ENCODE measurements at regions not wholly inside any gene's neighbourhood (a gene's known extent, or its start where the extent isn't known, plus 50 kb on each side); places are given as distances from the start of the nearest gene placed in this dataset.

GRCh38 chr6:51514748-51515402, 572.5 kb downstream of the PKHD1 start:
- no peak overlapping the region for H3K27ac ChIP-seq (ENCODE audit: low read depth, low read length, poor library complexity, severe bottlenecking)
- intact Hi-C loops (cut with micrococcal nuclease; ENCODE audit: unreplicated experiment): no loop called here
- DNase-seq (ENCODE audit: low spot score): no peak
- H3K27me3 ChIP-seq (replicated peaks; ENCODE audit: insufficient read depth, low read depth, low read length, poor library complexity): no peaks in the 10 kb centered on the region
- no peaks in the 10 kb centered on the region for H3K4me1 ChIP-seq (ENCODE audit: insufficient read depth, low read length, poor library complexity, severe bottlenecking)
- no peaks in the 10 kb centered on the region for H3K36me3 ChIP-seq (ENCODE audit: insufficient read depth, low read length, poor library complexity, severe bottlenecking)
- TF ChIP-seq EZH2 (IDR thresholded peaks at IDR 0.05; ENCODE audit: borderline replicate concordance, low read depth, low read length, poor library complexity, severe bottlenecking): no peak
- TF ChIP-seq, protein P1, sequence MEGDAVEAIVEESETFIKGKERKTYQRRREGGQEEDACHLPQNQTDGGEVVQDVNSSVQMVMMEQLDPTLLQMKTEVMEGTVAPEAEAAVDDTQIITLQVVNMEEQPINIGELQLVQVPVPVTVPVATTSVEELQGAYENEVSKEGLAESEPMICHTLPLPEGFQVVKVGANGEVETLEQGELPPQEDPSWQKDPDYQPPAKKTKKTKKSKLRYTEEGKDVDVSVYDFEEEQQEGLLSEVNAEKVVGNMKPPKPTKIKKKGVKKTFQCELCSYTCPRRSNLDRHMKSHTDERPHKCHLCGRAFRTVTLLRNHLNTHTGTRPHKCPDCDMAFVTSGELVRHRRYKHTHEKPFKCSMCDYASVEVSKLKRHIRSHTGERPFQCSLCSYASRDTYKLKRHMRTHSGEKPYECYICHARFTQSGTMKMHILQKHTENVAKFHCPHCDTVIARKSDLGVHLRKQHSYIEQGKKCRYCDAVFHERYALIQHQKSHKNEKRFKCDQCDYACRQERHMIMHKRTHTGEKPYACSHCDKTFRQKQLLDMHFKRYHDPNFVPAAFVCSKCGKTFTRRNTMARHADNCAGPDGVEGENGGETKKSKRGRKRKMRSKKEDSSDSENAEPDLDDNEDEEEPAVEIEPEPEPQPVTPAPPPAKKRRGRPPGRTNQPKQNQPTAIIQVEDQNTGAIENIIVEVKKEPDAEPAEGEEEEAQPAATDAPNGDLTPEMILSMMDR (conservative IDR thresholded peaks at IDR 0.05; ENCODE audit: low read depth, low read length): no peak
- H3K4me3 ChIP-seq (ENCODE audit: low read depth, low read length, poor library complexity, severe bottlenecking): no peak overlapping the region
- ChIA-PET CTCF (no interaction called here), POLR2A (ENCODE audit: low non-redundant PET) (no interaction called here)
- H3K9me3 ChIP-seq (ENCODE audit: low read depth, low read length, poor library complexity, severe bottlenecking): no peaks in the 10 kb centered on the region
- BruUV-seq (replicated peaks): no TSS peak

DNA sequence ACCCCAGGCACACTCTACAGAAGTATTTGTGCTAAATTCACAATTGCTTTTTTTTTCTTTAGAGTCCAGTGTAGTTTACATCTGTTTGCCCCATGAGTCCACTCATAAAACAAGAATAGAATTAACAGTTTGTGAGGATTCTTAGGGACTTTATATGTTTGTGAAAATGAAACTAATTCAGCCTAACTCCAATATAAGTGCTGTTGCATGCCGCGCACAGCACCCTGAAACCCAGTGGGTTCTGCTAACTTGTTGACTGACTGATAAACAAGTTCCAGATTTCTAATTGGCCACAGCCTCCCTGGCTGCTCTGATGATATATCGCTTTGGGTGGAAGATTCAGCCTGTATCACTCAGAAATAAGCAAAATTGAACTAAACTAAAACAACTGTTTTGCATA, 561.4 kb downstream of the PKHD1 start:
- no TSS peak for BruUV-seq (replicated peaks)
- no peak for DNase-seq (ENCODE audit: low spot score)
- ChIA-PET CTCF (no interaction called here), POLR2A (ENCODE audit: low non-redundant PET) (no interaction called here)
- Histone ChIP-seq H3K27me3 (replicated peaks; ENCODE audit: insufficient read depth, low read depth, low read length, poor library complexity) (no peaks in the 10 kb centered on the region), H3K9me3 (ENCODE audit: low read depth, low read length, poor library complexity, severe bottlenecking) (no peaks in the 10 kb centered on the region), H3K4me3 (ENCODE audit: low read depth, low read length, poor library complexity, severe bottlenecking) (no peak overlapping the region), H3K36me3 (ENCODE audit: insufficient read depth, low read length, poor library complexity, severe bottlenecking) (no peaks in the 10 kb centered on the region), H3K4me1 (ENCODE audit: insufficient read depth, low read length, poor library complexity, severe bottlenecking) (no peaks in the 10 kb centered on the region), H3K27ac (ENCODE audit: low read depth, low read length, poor library complexity, severe bottlenecking) (no peak overlapping the region)
- intact Hi-C loops (cut with micrococcal nuclease; ENCODE audit: unreplicated experiment): no loop called here
- TF ChIP-seq EZH2 (IDR thresholded peaks at IDR 0.05; ENCODE audit: borderline replicate concordance, low read depth, low read length, poor library complexity, severe bottlenecking): no peak
- TF ChIP-seq, protein P1 (conservative IDR thresholded peaks at IDR 0.05; ENCODE audit: low read depth, low read length): no peak

DNA sequence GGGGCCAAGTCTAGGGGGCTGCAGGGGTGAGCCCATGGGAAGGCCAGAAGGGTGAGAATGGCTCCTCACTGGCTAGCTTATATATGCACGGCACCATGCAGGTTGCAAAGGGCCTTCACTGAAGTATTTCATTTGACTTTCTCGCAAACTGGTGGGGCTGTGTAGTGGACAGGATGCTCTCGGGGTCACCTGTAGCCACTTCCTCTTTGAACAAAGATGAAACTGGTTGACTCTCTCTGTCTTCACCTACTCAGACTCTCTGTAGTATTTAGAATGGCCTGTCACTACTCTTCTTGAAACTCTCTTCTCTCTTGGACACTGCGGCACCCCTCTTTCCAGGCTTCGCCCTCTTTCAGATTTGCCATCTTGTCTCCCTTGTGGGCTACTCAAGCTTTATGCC, 560.5 kb downstream of the PKHD1 start:
- CTCF ChIA-PET: no interaction called here
- H3K4me1 ChIP-seq (ENCODE audit: insufficient read depth, low read length, poor library complexity, severe bottlenecking): no peaks in the 10 kb centered on the region
- no peaks in the 10 kb centered on the region for H3K36me3 ChIP-seq (ENCODE audit: insufficient read depth, low read length, poor library complexity, severe bottlenecking)
- intact Hi-C loops (cut with micrococcal nuclease; ENCODE audit: unreplicated experiment): no loop called here
- no peak overlapping the region for H3K27ac ChIP-seq (ENCODE audit: low read depth, low read length, poor library complexity, severe bottlenecking)
- TF ChIP-seq, protein P1 (conservative IDR thresholded peaks at IDR 0.05; ENCODE audit: low read depth, low read length): no peak
- no peak for TF ChIP-seq EZH2 (IDR thresholded peaks at IDR 0.05; ENCODE audit: borderline replicate concordance, low read depth, low read length, poor library complexity, severe bottlenecking)
- no peak for DNase-seq (ENCODE audit: low spot score)
- BruUV-seq (replicated peaks): no TSS peak
- no peaks in the 10 kb centered on the region for H3K27me3 ChIP-seq (replicated peaks; ENCODE audit: insufficient read depth, low read depth, low read length, poor library complexity)
- H3K9me3 ChIP-seq (ENCODE audit: low read depth, low read length, poor library complexity, severe bottlenecking): no peaks in the 10 kb centered on the region
- POLR2A ChIA-PET (ENCODE audit: low non-redundant PET): no interaction called here
- H3K4me3 ChIP-seq (ENCODE audit: low read depth, low read length, poor library complexity, severe bottlenecking): no peak overlapping the region

All from A673 (cell line).